ENCODE measurements at regions not wholly inside any gene's neighbourhood (a gene's known extent, or its start where the extent isn't known, plus 50 kb on each side); places are given as distances from the start of the nearest gene placed in this dataset.

- TF ChIP-seq CTCF (IDR thresholded peaks at IDR 0.05; ENCODE audit: low read length) (no peak), EZH2 (IDR thresholded peaks at IDR 0.05; ENCODE audit: borderline replicate concordance, low read length) (no peak)
Measured at GRCh38 chr12:87117526-87117925, 861.3 kb upstream of the MGAT4C start.

All from OCI-LY1 (cell line).